Cardiac muscle cell (in vitro differentiated cells and primary cell): ENCODE measurements at regions not wholly inside any gene's neighbourhood (a gene's known extent, or its start where the extent isn't known, plus 50 kb on each side); places are given as distances from the start of the nearest gene placed in this dataset.
"Not testable (repeated sequence)": the region's sequence is repeated elsewhere in the genome, so short reads cannot be mapped to it uniquely, and the experiment has no call there.

ENCODE experiments used
- DNase-seq, 2 donors: peaks; one replicate each; pipeline versions ENCODE4 v3.0.0 to v3.0.0-alpha.2; 2010 to 2017; ENCODE audit warnings: low read depth in 1 of 2, low spot score in 1 of 2
- H3K27ac ChIP-seq: fragments of 200-600 bp; sonication (generic); 2 replicates; pipeline ENCODE4 v1.5.1; 2016
- H3K27me3 ChIP-seq: fragments of 200-600 bp; sonication (generic); 2 replicates; pipeline ENCODE4 v1.6.0; 2016; ENCODE audit warnings: control low read depth
- H3K36me3 ChIP-seq: fragments of 200-600 bp; sonication (generic); 2 replicates; pipeline ENCODE4 v1.5.1; 2016; ENCODE audit warnings: control low read depth
- H3K4me1 ChIP-seq: fragments of 200-600 bp; sonication (generic); 2 replicates; pipeline ENCODE4 v1.8.1; 2017; ENCODE audit warnings: low read depth, mild to moderate bottlenecking, mixed run types
- H3K4me3 ChIP-seq: fragments of 200-600 bp; sonication (generic); 2 replicates; pipeline ENCODE4 v1.5.1; 2016; ENCODE audit warnings: mild to moderate bottlenecking
- H3K9me3 ChIP-seq: fragments of 200-600 bp; sonication (generic); 2 replicates; pipeline ENCODE4 v1.5.1; 2017; ENCODE audit warnings: low read depth, mild to moderate bottlenecking, control low read depth
- CTCF ChIP-seq: IDR thresholded peaks from 2 replicates; pipeline ENCODE4 v1.5.1; 2012; ENCODE audit warnings: low read depth, mild to moderate bottlenecking, low read length

GRCh38 chr6:114816678-114817077, 473.9 kb upstream of the HS3ST5 start:
- Histone ChIP-seq H3K27ac (no peak overlapping the region), H3K4me1 (no peaks in the 10 kb centered on the region), H3K36me3 (no peaks in the 10 kb centered on the region), H3K27me3 (no peaks in the 10 kb centered on the region), H3K9me3 (no peaks in the 10 kb centered on the region), H3K4me3 (no peak overlapping the region)
- TF ChIP-seq CTCF = no peak
- no peak for DNase-seq

GRCh38 chr6:114810468-114810867, 467.6 kb upstream of the HS3ST5 start:
- Histone ChIP-seq H3K4me1 (no peaks in the 10 kb centered on the region), H3K27ac (no peak overlapping the region), H3K9me3 (no peaks in the 10 kb centered on the region), H3K4me3 (no peak overlapping the region), H3K36me3 (no peaks in the 10 kb centered on the region), H3K27me3 (no peaks in the 10 kb centered on the region)
- DNase-seq = no peak
- no peak for TF ChIP-seq CTCF

- not testable (repeated sequence) for H3K4me3 ChIP-seq, H3K27ac ChIP-seq, H3K9me3 ChIP-seq, DNase-seq, H3K4me1 ChIP-seq, H3K36me3 ChIP-seq, H3K27me3 ChIP-seq
Observed at GRCh38 chr6:114805426-114805825, 462.6 kb upstream of the HS3ST5 start.

- no peak for TF ChIP-seq CTCF
- no peaks in the 10 kb centered on the region for H3K4me1 ChIP-seq
- no peak for DNase-seq
- no peak overlapping the region for H3K4me3 ChIP-seq
- no peaks in the 10 kb centered on the region for H3K9me3 ChIP-seq
- no peak overlapping the region for H3K27ac ChIP-seq
- H3K36me3 ChIP-seq = no peaks in the 10 kb centered on the region
- H3K27me3 ChIP-seq = no peaks in the 10 kb centered on the region
Observed at GRCh38 chr6:114796576-114796975, 453.8 kb upstream of the HS3ST5 start.

GRCh38 chr6:114793428-114793827, 450.6 kb upstream of the HS3ST5 start:
- no peak for TF ChIP-seq CTCF
- no peaks in the 10 kb centered on the region for H3K9me3 ChIP-seq
- H3K4me1 ChIP-seq = no peaks in the 10 kb centered on the region
- no peak overlapping the region for H3K4me3 ChIP-seq
- H3K27me3 ChIP-seq = no peaks in the 10 kb centered on the region
- DNase-seq = no peak
- no peak overlapping the region for H3K27ac ChIP-seq
- H3K36me3 ChIP-seq = no peaks in the 10 kb centered on the region

GRCh38 chr6:114785235-114786127, 442.7 kb upstream of the HS3ST5 start:
- Histone ChIP-seq H3K4me1 (peaks cover 7% of the 10 kb centered on the region), H3K27ac (no peak overlapping the region), H3K27me3 (no peaks in the 10 kb centered on the region), H3K9me3 (no peaks in the 10 kb centered on the region), H3K36me3 (no peaks in the 10 kb centered on the region), H3K4me3 (no peak overlapping the region)
- TF ChIP-seq CTCF = no peak
- no peak for DNase-seq
